PC-3 (cell line): ENCODE measurements at regions not wholly inside any gene's neighbourhood (a gene's known extent, or its start where the extent isn't known, plus 50 kb on each side); places are given as distances from the start of the nearest gene placed in this dataset.

Experiments used
- ATAC-seq: fragments of 200-7000 bp; cut with Tn5 transposase; 2 replicates; pipeline ENCODE4 v1.9.1; 2020; ENCODE audit warnings: mild to moderate bottlenecking, moderate library complexity
- BruUV-seq: library from RNA; stranded (reverse); fragments of 400-500 nt; replicated peaks from 2 replicates; lab custom pipeline; 2021; lab: Mats Ljungman, UMichigan
- CTCF ChIA-PET: fragments of 300-600 bp; sonication (Branson Sonifier 250); formaldehyde crosslinking; loops from one replicate; lab custom pipeline; 2022; ENCODE audit warnings: antibody characterized with exemption; lab: Charles Lee
- POLR2A ChIA-PET: fragments of 300-600 bp; sonication (Branson Sonifier 250); formaldehyde crosslinking; loops from one replicate; lab custom pipeline; 2022; ENCODE audit warnings: antibody characterized with exemption; ENCODE audit not compliant: unreplicated experiment; lab: Charles Lee
- DNase-seq: peaks from one replicate; pipeline ENCODE4 v3.0.0-alpha.2; 2015
- H2AFZ ChIP-seq: fragments of 300-600 bp; sonication (generic); 2 replicates; pipeline ENCODE4 v1.6.0; 2016; ENCODE audit warnings: antibody characterized with exemption, low read length
- H3F3A ChIP-seq: fragments of 300-600 bp; sonication (generic); one replicate; pipeline ENCODE4 v1.6.0; 2017; ENCODE audit warnings: antibody characterized with exemption, low read length, control low read depth, mild to moderate bottlenecking; ENCODE audit not compliant: unreplicated experiment
- H3K27ac ChIP-seq: fragments of 300-600 bp; sonication (generic); 2 replicates; pipeline ENCODE4 v1.5.1; 2016; ENCODE audit warnings: mild to moderate bottlenecking, low read length
- H3K27me3 ChIP-seq: fragments of 300-600 bp; sonication (generic); 2 replicates; pipeline ENCODE4 v1.6.1; 2016; ENCODE audit warnings: low read length, mixed read lengths
- H3K36me3 ChIP-seq: fragments of 300-600 bp; sonication (generic); 2 replicates; pipeline ENCODE4 v1.6.1; 2016; ENCODE audit warnings: low read depth, mixed run types, low read length, mixed read lengths
- H3K4me1 ChIP-seq: fragments of 300-600 bp; sonication (generic); 2 replicates; pipeline ENCODE4 v1.5.1; 2016; ENCODE audit warnings: low read length; ENCODE audit not compliant: insufficient read depth
- H3K4me2 ChIP-seq: fragments of 300-600 bp; sonication (generic); 2 replicates; pipeline ENCODE4 v1.6.0; 2016; ENCODE audit warnings: low read length
- H3K4me3 ChIP-seq: fragments of 300-600 bp; sonication (generic); 2 replicates; pipeline ENCODE4 v1.5.1; 2016; ENCODE audit warnings: mild to moderate bottlenecking, low read length, mixed read lengths
- H3K79me2 ChIP-seq: fragments of 300-600 bp; sonication (generic); 2 replicates; pipeline ENCODE4 v1.6.1; 2017; ENCODE audit warnings: low read length, mixed read lengths
- H3K9ac ChIP-seq: fragments of 300-600 bp; sonication (generic); 2 replicates; pipeline ENCODE4 v1.6.0; 2016; ENCODE audit warnings: mild to moderate bottlenecking, low read length
- H3K9me2 ChIP-seq: fragments of 300-600 bp; sonication (generic); replicated peaks from 2 replicates; pipeline ENCODE4 v1.6.1; 2016; ENCODE audit warnings: mixed run types, low read length, mixed read lengths
- H3K9me3 ChIP-seq: fragments of 300-600 bp; sonication (generic); 2 replicates; pipeline ENCODE4 v1.6.1; 2016; ENCODE audit warnings: low read length, mixed read lengths
- H4K20me1 ChIP-seq: fragments of 300-600 bp; sonication (generic); 2 replicates; pipeline ENCODE4 v1.6.1; 2016; ENCODE audit warnings: low read length, mixed read lengths
- CTCF ChIP-seq: fragments of 300-600 bp; sonication (generic); conservative IDR thresholded peaks from 2 replicates; pipeline ENCODE4 v1.5.1; 2017; ENCODE audit warnings: antibody characterized with exemption, low read depth, mild to moderate bottlenecking, low read length
- EZH2 ChIP-seq: fragments of 300-600 bp; sonication (generic); IDR thresholded peaks from one replicate; pipeline ENCODE4 v1.6.1; 2017; ENCODE audit warnings: antibody characterized with exemption, mild to moderate bottlenecking, low read length; ENCODE audit not compliant: unreplicated experiment
- EZH2phosphoT487 ChIP-seq: fragments of 300-600 bp; sonication (generic); IDR thresholded peaks from 2 replicates; pipeline ENCODE4 v1.6.1; 2018; ENCODE audit warnings: mild to moderate bottlenecking, antibody characterized with exemption, low read length, borderline replicate concordance
- intact Hi-C: fragments of 100-400 bp; cut with micrococcal nuclease; formaldehyde crosslinking; loops from 2 replicates; pipeline ENCODE4 v1.9.0; 2023

- intact Hi-C loops, result no loop called here
- H3K27me3 ChIP-seq, result no peaks in the 10 kb centered on the region
- H3K27ac ChIP-seq, result no peak overlapping the region
- H3K9me2 ChIP-seq, result no peaks in the 10 kb centered on the region
- no peak for DNase-seq
- H3K4me2 ChIP-seq, result no peak overlapping the region
- H3K9ac ChIP-seq, result no peak overlapping the region
- H3K9me3 ChIP-seq, result no peaks in the 10 kb centered on the region
- H3K4me3 ChIP-seq, result no peak overlapping the region
- ATAC-seq, result no peak
- POLR2A ChIA-PET, result no interaction called here
- H3K79me2 ChIP-seq, result no peaks in the 10 kb centered on the region
- CTCF ChIA-PET, result no interaction called here
- no peak overlapping the region for H2AFZ ChIP-seq
- no peaks in the 10 kb centered on the region for H3K4me1 ChIP-seq
- BruUV-seq, result no TSS peak
- no peak for TF ChIP-seq EZH2phosphoT487
- TF ChIP-seq CTCF, result no peak
- TF ChIP-seq EZH2, result no peak
- no peaks in the 10 kb centered on the region for H3F3A ChIP-seq
- H4K20me1 ChIP-seq, result no peaks in the 10 kb centered on the region
- H3K36me3 ChIP-seq, result no peaks in the 10 kb centered on the region
These were observed 519.3 kb downstream of the HAPSTR1 start for GRCh38 chr16:9610727-9611126.

GRCh38 chr16:9612267-9612666 is 520.8 kb downstream of the HAPSTR1 start:
- TF ChIP-seq EZH2phosphoT487 (no peak), EZH2 (no peak), CTCF (no peak)
- no peak overlapping the region for H3K9ac ChIP-seq
- CTCF ChIA-PET, result no interaction called here

GRCh38 chr16:9614389-9614788 is 522.9 kb downstream of the HAPSTR1 start:
- no peak overlapping the region for H3K9ac ChIP-seq
- CTCF ChIA-PET, result no interaction called here
- H3K36me3 ChIP-seq, result no peaks in the 10 kb centered on the region
- no peaks in the 10 kb centered on the region for H4K20me1 ChIP-seq
- H3K27me3 ChIP-seq, result no peaks in the 10 kb centered on the region
- H3K4me2 ChIP-seq, result no peak overlapping the region
- TF ChIP-seq EZH2 (no peak), EZH2phosphoT487 (no peak), CTCF (no peak)
- no peak overlapping the region for H3K4me3 ChIP-seq
- no peaks in the 10 kb centered on the region for H3K79me2 ChIP-seq
- no peak overlapping the region for H3K27ac ChIP-seq
- DNase-seq (no peak), ATAC-seq (no peak)
- no peaks in the 10 kb centered on the region for H3K4me1 ChIP-seq
- H2AFZ ChIP-seq, result no peak overlapping the region
- H3K9me2 ChIP-seq, result no peaks in the 10 kb centered on the region
- POLR2A ChIA-PET, result no interaction called here
- H3F3A ChIP-seq, result no peaks in the 10 kb centered on the region
- H3K9me3 ChIP-seq, result no peaks in the 10 kb centered on the region
- intact Hi-C loops, result no loop called here
- no TSS peak for BruUV-seq

More at GRCh38 chr16:9612267-9612666, 520.8 kb downstream of the HAPSTR1 start:
- Histone ChIP-seq H3K9me3 (no peaks in the 10 kb centered on the region), H3K4me2 (no peak overlapping the region), H3K36me3 (no peaks in the 10 kb centered on the region), H3K4me1 (no peaks in the 10 kb centered on the region), H3K9me2 (no peaks in the 10 kb centered on the region), H3K4me3 (no peak overlapping the region), H2AFZ (no peak overlapping the region), H3F3A (no peaks in the 10 kb centered on the region), H3K27ac (no peak overlapping the region), H3K27me3 (no peaks in the 10 kb centered on the region), H3K79me2 (no peaks in the 10 kb centered on the region), H4K20me1 (no peaks in the 10 kb centered on the region)
- DNase-seq, result no peak
- no peak for ATAC-seq
- POLR2A ChIA-PET, result no interaction called here
- no TSS peak for BruUV-seq
- intact Hi-C loops, result no loop called here
